HL-60 (cell line): ENCODE measurements at regions not wholly inside any gene's neighbourhood (a gene's known extent, or its start where the extent isn't known, plus 50 kb on each side); places are given as distances from the start of the nearest gene placed in this dataset.
"Not testable (repeated sequence)": the region's sequence is repeated elsewhere in the genome, so short reads cannot be mapped to it uniquely, and the experiment has no call there.

Experiments used
- DNase-seq, 2 experiments: peaks; one replicate each; pipeline ENCODE4 v3.0.0-alpha.2; 2010 to 2020; ENCODE audit warnings: low read depth in 1 of 2, low spot score in 1 of 2
- H3K27ac ChIP-seq: fragments of 250-450 bp; sonication (Bioruptor Pico); replicated peaks from 2 replicates; pipeline ENCODE4 v1.5.1; 2020; ENCODE audit warnings: mild to moderate bottlenecking, moderate library complexity
- H3K27me3 ChIP-seq: fragments of 250-450 bp; sonication (Bioruptor Pico); 2 replicates; pipeline ENCODE4 v1.5.1; 2021; ENCODE audit warnings: mild to moderate bottlenecking, moderate library complexity; ENCODE audit not compliant: insufficient read depth, poor library complexity, severe bottlenecking
- H3K4me3 ChIP-seq: replicated peaks from 2 replicates; pipeline ENCODE4 v1.5.1; 2011; ENCODE audit warnings: mild to moderate bottlenecking, control low read depth, low read length; ENCODE audit not compliant: insufficient read depth
- CTCF ChIP-seq: IDR thresholded peaks from one replicate; pipeline ENCODE4 v1.5.1; 2011; ENCODE audit warnings: low read length, control low read depth, inconsistent platforms; ENCODE audit not compliant: insufficient read depth
- GABPA ChIP-seq: IDR thresholded peaks from 2 replicates; pipeline ENCODE4 v1.6.1; 2012; ENCODE audit warnings: low read depth
- POLR2AphosphoS5 ChIP-seq: IDR thresholded peaks from 2 replicates; pipeline ENCODE4 v1.6.1; 2012; ENCODE audit warnings: low read depth
- REST ChIP-seq: IDR thresholded peaks from 2 replicates; pipeline ENCODE4 v1.6.1; 2012; ENCODE audit warnings: low read depth; ENCODE audit not compliant: insufficient replicate concordance
- SPI1 ChIP-seq: IDR thresholded peaks from 2 replicates; pipeline ENCODE4 v1.6.1; 2012; ENCODE audit warnings: low read depth, mild to moderate bottlenecking, borderline replicate concordance

DNA sequence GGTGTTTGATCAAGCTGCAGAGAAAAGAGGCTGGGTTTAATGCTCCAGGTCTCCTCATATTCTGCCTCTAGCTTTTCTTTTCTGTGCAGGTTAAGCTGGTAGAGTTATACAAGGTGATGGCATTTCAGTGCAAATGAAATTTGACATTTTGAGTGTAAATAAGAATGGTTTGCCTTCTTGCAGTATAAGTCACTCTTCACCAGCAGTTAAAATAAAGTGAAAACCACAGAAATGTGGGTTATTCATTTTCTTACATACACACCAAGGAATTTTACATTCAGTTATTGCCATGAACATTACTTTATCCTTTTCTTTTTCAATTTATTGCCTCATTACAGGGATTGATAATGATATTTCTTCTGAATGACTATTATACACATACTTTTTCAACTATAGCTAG is 337.5 kb upstream of the PCSK5 start:
- TF ChIP-seq SPI1 (no peak), POLR2AphosphoS5 (no peak)
- no peak for DNase-seq
- Histone ChIP-seq H3K27ac (no peak overlapping the region), H3K27me3 (no peaks in the 10 kb centered on the region), H3K4me3 (no peak overlapping the region)

- H3K27me3 ChIP-seq, DNase-seq, H3K4me3 ChIP-seq, H3K27ac ChIP-seq: not testable (repeated sequence)
Measured at GRCh38 chr9:75566813-75567212, 323.7 kb upstream of the PCSK5 start.

DNA sequence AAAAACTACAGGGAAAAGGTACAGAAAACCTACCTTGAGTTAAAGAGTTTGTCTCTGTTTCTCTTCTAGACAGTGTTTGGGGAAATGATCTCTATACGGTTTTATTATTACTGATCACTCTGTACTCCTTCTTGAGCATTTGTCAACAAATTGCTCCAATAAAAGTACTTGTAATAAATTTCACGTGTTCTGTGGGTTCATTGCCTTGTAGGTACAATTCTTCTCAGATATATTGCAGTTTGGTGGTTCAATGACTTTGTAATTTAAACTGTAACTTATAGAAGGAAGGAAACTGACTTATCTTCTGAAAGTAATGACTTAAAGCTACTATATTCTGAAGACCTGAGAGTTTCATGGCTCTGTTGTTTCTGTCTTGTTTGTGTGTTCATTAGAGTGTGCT is 319.9 kb upstream of the PCSK5 start:
- H3K4me3 ChIP-seq, result no peak overlapping the region
- TF ChIP-seq GABPA (no peak), CTCF (no peak), POLR2AphosphoS5 (no peak), SPI1 (no peak), REST (no peak)
- no peak overlapping the region for H3K27ac ChIP-seq
- no peak for DNase-seq
- H3K27me3 ChIP-seq, result no peaks in the 10 kb centered on the region

- DNase-seq, result no peak
- no peak overlapping the region for H3K27ac ChIP-seq
- no peak overlapping the region for H3K4me3 ChIP-seq
- H3K27me3 ChIP-seq, result no peaks in the 10 kb centered on the region
- no peak for TF ChIP-seq CTCF
- no peak for TF ChIP-seq GABPA
- TF ChIP-seq POLR2AphosphoS5, result no peak
- no peak for TF ChIP-seq REST
- TF ChIP-seq SPI1, result no peak
Measured at GRCh38 chr9:75574569-75574968, 315.9 kb upstream of the PCSK5 start.

DNA sequence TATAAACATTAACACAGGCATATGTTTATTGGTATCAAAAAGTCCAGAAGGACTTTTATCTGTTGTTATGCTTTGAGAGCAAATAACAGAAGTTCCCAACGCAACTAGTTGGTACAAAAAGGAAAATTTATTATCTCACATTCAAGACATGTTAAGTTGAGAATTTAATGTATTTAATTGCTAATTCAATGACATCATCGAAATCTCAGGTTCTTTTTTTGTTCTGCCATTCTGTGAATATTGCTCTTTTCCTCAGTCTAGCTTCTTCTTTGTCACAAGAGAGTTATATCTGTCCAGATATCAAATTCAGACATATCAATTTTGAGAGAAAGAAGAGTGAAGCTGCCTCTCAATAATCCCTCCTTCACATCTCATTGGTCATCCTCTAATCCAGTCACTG is 307.6 kb upstream of the PCSK5 start:
- Histone ChIP-seq H3K27ac (no peak overlapping the region), H3K27me3 (no peaks in the 10 kb centered on the region), H3K4me3 (no peak overlapping the region)
- DNase-seq, result no peak
- TF ChIP-seq SPI1, result no peak
